Endothelial cell of umbilical vein (primary cell): ENCODE measurements at regions not wholly inside any gene's neighbourhood (a gene's known extent, or its start where the extent isn't known, plus 50 kb on each side); places are given as distances from the start of the nearest gene placed in this dataset.

Experiments
- BruUV-seq: library from RNA; stranded (reverse); fragments of 400-500 nt; replicated peaks from 2 replicates; lab custom pipeline; 2021; lab: Mats Ljungman, UMichigan
- CTCF ChIA-PET: fragments of 300-600, 350-600 bp; sonication (Branson Sonifier 250); formaldehyde crosslinking; loops from one replicate; lab custom pipeline; 2021; ENCODE audit warnings: antibody characterized with exemption, inconsistent platforms; lab: Charles Lee
- POLR2A ChIA-PET: fragments of 300-600, 350-600 bp; sonication (Branson Sonifier 250); formaldehyde crosslinking; loops from one replicate; lab custom pipeline; 2021; ENCODE audit warnings: antibody characterized with exemption, inconsistent platforms; lab: Charles Lee
- DNase-seq: peaks from one replicate; pipeline ENCODE4 v3.0.0-alpha.2; 2011; ENCODE audit warnings: low read depth, low spot score
- FAIRE-seq: peaks from 2 replicates; lab custom pipeline; 2011; peaks lifted over from hg19 to GRCh38; lab: Jason Lieb, UNC
- H2AFZ ChIP-seq: 2 replicates; pipeline ENCODE4 v1.6.0; 2012; ENCODE audit warnings: low read depth, low read length, control low read depth, inconsistent platforms
- H3K27ac ChIP-seq: 2 replicates; pipeline ENCODE4 v1.5.1; 2011; ENCODE audit warnings: low read depth, mild to moderate bottlenecking, control low read depth, low read length, moderate library complexity; ENCODE audit not compliant: insufficient read depth
- H3K27me3 ChIP-seq, 2 experiments: 2 replicates each; pipeline versions ENCODE4 v1.6.0 to v1.6.1; 2011; ENCODE audit warnings: low read length in 2 of 2, mixed read lengths in 1 of 2; ENCODE audit not compliant: control insufficient read depth in 2 of 2, insufficient read depth in 2 of 2
- H3K36me3 ChIP-seq, 2 experiments: 2 replicates in 1 of 2; 3 replicates in 1 of 2; pipeline ENCODE4 v1.5.1; 2011; ENCODE audit warnings: low read length in 2 of 2, mild to moderate bottlenecking in 1 of 2, moderate library complexity in 1 of 2; ENCODE audit not compliant: control insufficient read depth in 2 of 2, insufficient read depth in 2 of 2; ENCODE audit errors: extremely low read depth in 1 of 2
- H3K4me1 ChIP-seq: 3 replicates; pipeline ENCODE4 v1.5.1; 2011; ENCODE audit warnings: mild to moderate bottlenecking, low read length; ENCODE audit not compliant: control insufficient read depth, insufficient read depth; ENCODE audit errors: extremely low read depth
- H3K4me2 ChIP-seq: 2 replicates; pipeline ENCODE4 v1.6.1; 2011; ENCODE audit warnings: low read length, control low read depth, mixed read lengths; ENCODE audit not compliant: insufficient read depth
- H3K4me3 ChIP-seq, 3 experiments: fragments of 200-600 bp in 1 of 3; sonication (generic), shearing (Covaris generic) in 1 of 3; replicated peaks in 1 of 3; 2 replicates each; pipeline ENCODE4 v1.5.1; 2011 to 2016; ENCODE audit warnings: control low read depth in 3 of 3, low read length in 3 of 3, mild to moderate bottlenecking in 2 of 3, inconsistent platforms in 1 of 3, low read depth in 1 of 3, moderate library complexity in 1 of 3; ENCODE audit not compliant: insufficient read depth in 1 of 3
- H3K79me2 ChIP-seq: 2 replicates; pipeline ENCODE4 v1.6.0; 2012; ENCODE audit warnings: low read length, inconsistent platforms; ENCODE audit not compliant: control insufficient read depth, insufficient read depth
- H3K9ac ChIP-seq: replicated peaks from 2 replicates; pipeline ENCODE3; 2011; ENCODE audit warnings: low read length, control low read depth; ENCODE audit not compliant: insufficient read depth; ENCODE audit errors: extremely low read depth
- H3K9me1 ChIP-seq: replicated peaks from 3 replicates; pipeline ENCODE4 v1.6.0; 2011; ENCODE audit warnings: mild to moderate bottlenecking, low read length; ENCODE audit not compliant: control insufficient read depth, insufficient read depth; ENCODE audit errors: extremely low read depth
- H3K9me3 ChIP-seq: replicated peaks from 2 replicates; pipeline ENCODE4 v1.5.1; 2012; ENCODE audit warnings: low read length, inconsistent platforms; ENCODE audit not compliant: control insufficient read depth, insufficient read depth
- H4K20me1 ChIP-seq: replicated peaks from 2 replicates; pipeline ENCODE3; 2011; ENCODE audit warnings: mild to moderate bottlenecking, low read length; ENCODE audit not compliant: control insufficient read depth, insufficient read depth; ENCODE audit errors: extremely low read depth
- EZH2 ChIP-seq: IDR thresholded peaks from 2 replicates; pipeline ENCODE4 v1.6.1; 2012; ENCODE audit warnings: borderline replicate concordance, low read depth, mild to moderate bottlenecking, moderate library complexity, low read length, inconsistent platforms; ENCODE audit not compliant: severe bottlenecking
- FOS ChIP-seq: IDR thresholded peaks from 2 replicates; pipeline ENCODE4 v1.6.1; 2011; ENCODE audit warnings: mild to moderate bottlenecking, low read length, moderate library complexity, borderline replicate concordance; ENCODE audit not compliant: insufficient read depth
- JUN ChIP-seq: IDR thresholded peaks from 2 replicates; pipeline ENCODE4 v1.6.1; 2011; ENCODE audit warnings: borderline replicate concordance, low read depth; ENCODE audit not compliant: insufficient read length, insufficient read depth
- MYC ChIP-seq: IDR thresholded peaks from one replicate; pipeline ENCODE4 v1.6.1; 2011; ENCODE audit warnings: mild to moderate bottlenecking, low read depth, low read length
- POLR2A ChIP-seq: IDR thresholded peaks from 2 replicates; pipeline ENCODE4 v1.6.1; 2012; ENCODE audit warnings: low read depth, mild to moderate bottlenecking, control low read depth, low read length
- POLR2AphosphoS5 ChIP-seq: IDR thresholded peaks from 2 replicates; pipeline ENCODE4 v1.6.1; 2012; ENCODE audit warnings: low read depth, mild to moderate bottlenecking, control low read depth, low read length, moderate library complexity; ENCODE audit not compliant: insufficient read depth
- dilution Hi-C: fragments of 300-500 bp; cut with MboI; formaldehyde crosslinking; loops from one replicate; pipeline ENCODE4 v1.15.0; 2019; ENCODE audit warnings: low sequenced_read_pairs; ENCODE audit not compliant: extremely low pct_ligation_motif_present
- intact Hi-C: fragments of 100-400 bp; cut with micrococcal nuclease; formaldehyde crosslinking; loops from one replicate; pipeline ENCODE4 v1.10.0; 2022
- TF ChIP-seq, protein P1 (sequence below): IDR thresholded peaks from 2 replicates; pipeline ENCODE4 v1.6.1; 2011; ENCODE audit not compliant: insufficient read depth, insufficient read length
- TF ChIP-seq, protein P2 (sequence below), 2 donors: IDR thresholded peaks; 1 replicate in 1 of 2; 2 replicates in 1 of 2; pipeline ENCODE4 v1.5.1; 2011; ENCODE audit warnings: low read length in 2 of 2, mild to moderate bottlenecking in 2 of 2, moderate library complexity in 2 of 2, control low read depth in 1 of 2, inconsistent platforms in 1 of 2, low read depth in 1 of 2; ENCODE audit not compliant: insufficient read depth in 1 of 2; ENCODE audit errors: extremely low read depth in 1 of 2

DNA sequence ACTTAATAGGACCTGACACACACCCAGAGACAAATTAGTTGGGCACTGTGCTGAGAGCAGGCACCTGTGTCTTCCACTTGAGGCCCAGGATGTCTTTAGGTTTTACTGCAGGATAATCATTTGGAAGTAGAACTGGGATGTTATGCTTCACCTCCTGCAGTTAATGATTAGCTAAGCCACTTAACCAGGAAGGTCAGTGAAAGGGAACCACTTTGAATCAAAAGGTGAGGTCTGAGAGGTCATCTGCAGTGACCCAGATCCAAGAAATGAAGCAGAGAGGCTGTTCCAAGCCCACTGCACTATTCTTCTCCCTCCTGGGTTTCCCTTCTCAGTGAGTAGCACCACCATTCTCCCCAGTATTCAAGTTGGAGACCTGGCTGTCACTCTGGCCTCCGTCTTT, 110.5 kb downstream of the SNX18 start:
- FAIRE-seq (no peak), DNase-seq (no peak)
- Histone ChIP-seq H3K36me3 (no peaks in the 10 kb centered on the region), H3K27ac (no peak overlapping the region), H3K9ac (no peak overlapping the region), H3K9me3 (no peaks in the 10 kb centered on the region), H4K20me1 (no peaks in the 10 kb centered on the region), H3K9me1 (no peaks in the 10 kb centered on the region), H3K79me2 (no peaks in the 10 kb centered on the region), H3K4me2 (no peak overlapping the region), H3K4me3 (no peak overlapping the region), H2AFZ (no peak overlapping the region), H3K4me1 (no peaks in the 10 kb centered on the region), H3K27me3 (peaks cover 0 to 2% of the 10 kb centered on the region in 2 experiments)
- no TSS peak for BruUV-seq
- ChIA-PET CTCF (no interaction called here), POLR2A (no interaction called here)
- TF ChIP-seq MYC (no peak), POLR2AphosphoS5 (no peak), EZH2 (no peak), FOS (no peak), JUN (no peak), POLR2A (no peak)
- TF ChIP-seq, protein P1, sequence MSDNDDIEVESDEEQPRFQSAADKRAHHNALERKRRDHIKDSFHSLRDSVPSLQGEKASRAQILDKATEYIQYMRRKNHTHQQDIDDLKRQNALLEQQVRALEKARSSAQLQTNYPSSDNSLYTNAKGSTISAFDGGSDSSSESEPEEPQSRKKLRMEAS, result no peak
- TF ChIP-seq, protein P2, sequence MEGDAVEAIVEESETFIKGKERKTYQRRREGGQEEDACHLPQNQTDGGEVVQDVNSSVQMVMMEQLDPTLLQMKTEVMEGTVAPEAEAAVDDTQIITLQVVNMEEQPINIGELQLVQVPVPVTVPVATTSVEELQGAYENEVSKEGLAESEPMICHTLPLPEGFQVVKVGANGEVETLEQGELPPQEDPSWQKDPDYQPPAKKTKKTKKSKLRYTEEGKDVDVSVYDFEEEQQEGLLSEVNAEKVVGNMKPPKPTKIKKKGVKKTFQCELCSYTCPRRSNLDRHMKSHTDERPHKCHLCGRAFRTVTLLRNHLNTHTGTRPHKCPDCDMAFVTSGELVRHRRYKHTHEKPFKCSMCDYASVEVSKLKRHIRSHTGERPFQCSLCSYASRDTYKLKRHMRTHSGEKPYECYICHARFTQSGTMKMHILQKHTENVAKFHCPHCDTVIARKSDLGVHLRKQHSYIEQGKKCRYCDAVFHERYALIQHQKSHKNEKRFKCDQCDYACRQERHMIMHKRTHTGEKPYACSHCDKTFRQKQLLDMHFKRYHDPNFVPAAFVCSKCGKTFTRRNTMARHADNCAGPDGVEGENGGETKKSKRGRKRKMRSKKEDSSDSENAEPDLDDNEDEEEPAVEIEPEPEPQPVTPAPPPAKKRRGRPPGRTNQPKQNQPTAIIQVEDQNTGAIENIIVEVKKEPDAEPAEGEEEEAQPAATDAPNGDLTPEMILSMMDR (IDR thresholded peaks at IDR 0.05; ENCODE audit: extremely low read depth in 1 of 2, insufficient read depth in 1 of 2, low read depth in 1 of 2, low read length in 2 of 2), result no peak
- dilution Hi-C loops (no loop called here), intact Hi-C loops (no loop called here)
